ENCODE measurements at regions not wholly inside any gene's neighbourhood (a gene's known extent, or its start where the extent isn't known, plus 50 kb on each side); places are given as distances from the start of the nearest gene placed in this dataset.
A peak's percentile ranks its signal among the peaks of the same experiment; 100 is the strongest.
"Not testable (repeated sequence)": the region's sequence is repeated elsewhere in the genome, so short reads cannot be mapped to it uniquely, and the experiment has no call there.

DNA sequence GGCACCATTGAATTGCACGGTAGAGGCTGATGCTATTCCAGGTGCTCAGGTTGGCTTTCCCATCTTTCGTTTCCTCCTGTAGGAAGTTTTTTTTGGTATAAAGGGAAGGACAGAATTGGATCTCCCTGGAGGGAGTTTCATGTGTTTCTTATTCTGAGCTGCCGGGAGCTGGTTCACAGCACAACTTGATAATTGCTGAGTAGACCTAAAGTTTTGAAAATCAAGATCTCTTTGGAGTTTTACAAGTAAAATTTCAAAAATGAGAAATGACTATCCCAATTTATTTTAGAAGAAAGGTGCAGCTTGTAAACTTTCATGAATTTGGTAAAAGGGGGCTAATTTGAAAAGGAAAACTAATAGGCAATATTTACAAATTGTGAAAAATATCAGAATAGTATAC lies 125.2 kb upstream of the ESR1 start:
- Histone ChIP-seq H3K36me3 (ENCODE audit: control insufficient read depth, insufficient read depth, low read length) (no peaks in the 10 kb centered on the region), H3K4me3 (ENCODE audit: low read depth, low read length) (no peak overlapping the region), H3K4me1 (ENCODE audit: control insufficient read depth, insufficient read depth, low read length) (no peaks in the 10 kb centered on the region), H3K9me3 (ENCODE audit: control insufficient read depth, insufficient read depth, low read length) (no peaks in the 10 kb centered on the region), H3K27me3 (ENCODE audit: control insufficient read depth, insufficient read depth, low read length) (no peaks in the 10 kb centered on the region), H3K27ac (ENCODE audit: low read depth, low read length) (no peak overlapping the region)
- DNase-seq (ENCODE audit: low read depth in 4 of 6, low spot score in 6 of 6) = no peak
- 70% methylated on average over 2 of the region's 3 CpGs for WGBS (ENCODE audit: insufficient coverage)

DNA sequence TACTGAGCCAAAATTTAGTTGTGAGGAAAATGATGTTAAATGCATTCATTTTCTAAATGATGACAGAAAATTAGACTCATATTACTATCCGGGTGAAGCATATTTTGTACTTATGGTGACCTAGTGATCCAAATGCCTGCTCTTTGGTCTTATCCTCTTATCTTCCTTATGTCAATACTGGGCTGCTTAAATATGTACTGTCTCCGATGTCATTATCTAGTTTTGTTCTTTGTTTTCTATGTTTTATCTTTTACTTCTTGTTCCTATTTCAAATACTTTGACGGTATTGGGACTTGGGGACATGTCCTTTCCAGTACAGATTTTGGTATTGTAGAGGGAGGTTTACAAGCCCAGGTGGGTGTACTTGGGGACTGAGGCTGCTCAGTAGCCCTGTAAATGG lies 124.6 kb upstream of the ESR1 start:
- Histone ChIP-seq H3K9me3 (ENCODE audit: control insufficient read depth, insufficient read depth, low read length) (no peaks in the 10 kb centered on the region), H3K4me3 (ENCODE audit: low read depth, low read length) (no peak overlapping the region), H3K4me1 (ENCODE audit: control insufficient read depth, insufficient read depth, low read length) (no peaks in the 10 kb centered on the region), H3K27ac (ENCODE audit: low read depth, low read length) (no peak overlapping the region), H3K27me3 (ENCODE audit: control insufficient read depth, insufficient read depth, low read length) (no peaks in the 10 kb centered on the region), H3K36me3 (ENCODE audit: control insufficient read depth, insufficient read depth, low read length) (no peaks in the 10 kb centered on the region)
- no peak for DNase-seq (ENCODE audit: low read depth in 4 of 6, low spot score in 6 of 6)
- WGBS (ENCODE audit: insufficient coverage) = no CpG with 5 or more reads among the region's 3 CpGs

DNA sequence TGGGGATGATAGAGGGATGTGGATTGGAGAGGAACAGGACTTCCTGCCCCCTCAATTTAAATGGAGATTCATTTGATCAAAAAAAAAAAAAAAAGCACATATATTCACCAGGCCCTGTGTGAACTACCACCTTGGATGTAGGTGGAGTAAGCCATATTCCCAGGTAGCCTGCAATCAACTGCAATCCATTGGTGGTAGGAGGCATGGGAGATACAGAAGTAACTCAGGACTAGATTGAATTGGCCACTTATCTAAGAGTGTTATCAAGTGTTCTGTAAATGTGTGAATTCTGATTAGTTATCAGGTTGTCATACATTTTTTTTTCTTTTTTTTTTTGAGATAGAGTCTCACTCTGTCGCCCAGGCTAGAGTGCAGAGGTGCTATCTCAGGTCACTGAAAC lies 124.1 kb upstream of the ESR1 start:
- no CpG with 5 or more reads among the region's 1 CpG for WGBS (ENCODE audit: insufficient coverage)
- DNase-seq (ENCODE audit: low read depth in 4 of 6, low spot score in 6 of 6) = no peak
- H3K27ac ChIP-seq (ENCODE audit: low read depth, low read length) = no peak overlapping the region

DNA sequence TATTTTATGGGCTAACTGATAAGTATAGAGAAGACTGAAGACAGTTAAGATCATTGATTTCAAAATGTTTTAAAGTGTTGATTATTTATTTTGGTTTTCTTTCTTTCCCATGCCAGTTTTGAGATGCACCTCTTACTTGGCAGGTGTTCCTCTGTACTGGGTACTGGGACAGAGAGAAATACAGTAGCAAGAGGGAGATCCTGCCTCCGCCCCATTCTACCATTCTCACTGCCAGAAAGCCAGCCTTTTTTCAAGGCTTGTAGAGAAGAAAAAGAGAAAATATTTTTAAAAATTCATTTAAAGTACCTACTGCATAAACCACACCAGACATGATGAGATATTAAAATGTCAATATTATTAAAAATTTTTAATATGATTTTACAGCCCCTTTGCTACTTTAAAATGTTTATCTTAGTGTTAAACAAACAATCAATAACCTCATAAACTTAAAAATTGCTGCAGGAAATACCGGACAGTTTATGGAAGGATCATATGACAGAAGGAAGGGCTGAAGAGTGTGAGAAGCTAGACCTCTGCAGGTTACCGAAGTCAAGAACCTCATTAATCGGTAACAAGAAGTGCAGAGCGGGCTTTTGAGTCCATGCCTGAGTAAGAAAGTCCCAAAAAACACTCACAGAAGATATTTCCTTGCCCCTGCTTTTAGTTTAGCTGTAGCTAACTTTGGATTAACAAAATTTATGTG lies 117.8 kb upstream of the ESR1 start:
- no peaks in the 10 kb centered on the region for H3K27me3 ChIP-seq (ENCODE audit: control insufficient read depth, insufficient read depth, low read length)
- DNase-seq (ENCODE audit: low read depth in 4 of 6, low spot score in 6 of 6) = no peak
- H3K27ac ChIP-seq (ENCODE audit: low read depth, low read length) = no peak overlapping the region
- no peaks in the 10 kb centered on the region for H3K4me1 ChIP-seq (ENCODE audit: control insufficient read depth, insufficient read depth, low read length)
- WGBS (ENCODE audit: insufficient coverage) = no CpG with 5 or more reads among the region's 5 CpGs
- no peaks in the 10 kb centered on the region for H3K36me3 ChIP-seq (ENCODE audit: control insufficient read depth, insufficient read depth, low read length)
- H3K4me3 ChIP-seq (ENCODE audit: low read depth, low read length) = no peak overlapping the region
- no peaks in the 10 kb centered on the region for H3K9me3 ChIP-seq (ENCODE audit: control insufficient read depth, insufficient read depth, low read length)

More for the DNA sequence above, 124.1 kb upstream of the ESR1 start:
- Histone ChIP-seq H3K9me3 (ENCODE audit: control insufficient read depth, insufficient read depth, low read length) (no peaks in the 10 kb centered on the region), H3K27me3 (ENCODE audit: control insufficient read depth, insufficient read depth, low read length) (no peaks in the 10 kb centered on the region), H3K4me1 (ENCODE audit: control insufficient read depth, insufficient read depth, low read length) (no peaks in the 10 kb centered on the region), H3K4me3 (ENCODE audit: low read depth, low read length) (no peak overlapping the region), H3K36me3 (ENCODE audit: control insufficient read depth, insufficient read depth, low read length) (no peaks in the 10 kb centered on the region)

DNA sequence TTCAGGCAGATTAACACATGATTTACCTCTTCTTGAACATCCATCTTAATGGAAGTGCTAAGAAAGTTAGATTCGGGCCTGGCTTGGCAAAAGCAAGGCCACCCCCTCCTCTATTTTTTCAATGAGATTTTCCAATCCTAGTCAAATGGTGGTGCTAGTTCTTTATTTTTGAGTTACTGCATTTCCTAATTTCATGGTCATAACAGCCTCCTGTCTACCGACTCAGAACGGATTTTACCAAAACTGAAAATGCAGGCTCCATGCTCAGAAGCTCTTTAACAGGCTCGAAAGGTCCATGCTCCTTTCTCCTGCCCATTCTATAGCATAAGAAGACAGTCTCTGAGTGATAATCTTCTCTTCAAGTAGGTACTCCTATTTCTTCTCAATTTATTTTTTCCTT lies 117.2 kb upstream of the ESR1 start:
- H3K36me3 ChIP-seq (ENCODE audit: control insufficient read depth, insufficient read depth, low read length) = no peaks in the 10 kb centered on the region
- H3K9me3 ChIP-seq (ENCODE audit: control insufficient read depth, insufficient read depth, low read length) = no peaks in the 10 kb centered on the region
- no CpG with 5 or more reads among the region's 4 CpGs for WGBS (ENCODE audit: insufficient coverage)
- peak in 1 of 6 donors; percentile 29 for DNase-seq (ENCODE audit: low read depth in 4 of 6, low spot score in 6 of 6)
- no peaks in the 10 kb centered on the region for H3K27me3 ChIP-seq (ENCODE audit: control insufficient read depth, insufficient read depth, low read length)
- no peaks in the 10 kb centered on the region for H3K4me1 ChIP-seq (ENCODE audit: control insufficient read depth, insufficient read depth, low read length)
- H3K27ac ChIP-seq (ENCODE audit: low read depth, low read length) = no peak overlapping the region
- H3K4me3 ChIP-seq (ENCODE audit: low read depth, low read length) = no peak overlapping the region

DNA sequence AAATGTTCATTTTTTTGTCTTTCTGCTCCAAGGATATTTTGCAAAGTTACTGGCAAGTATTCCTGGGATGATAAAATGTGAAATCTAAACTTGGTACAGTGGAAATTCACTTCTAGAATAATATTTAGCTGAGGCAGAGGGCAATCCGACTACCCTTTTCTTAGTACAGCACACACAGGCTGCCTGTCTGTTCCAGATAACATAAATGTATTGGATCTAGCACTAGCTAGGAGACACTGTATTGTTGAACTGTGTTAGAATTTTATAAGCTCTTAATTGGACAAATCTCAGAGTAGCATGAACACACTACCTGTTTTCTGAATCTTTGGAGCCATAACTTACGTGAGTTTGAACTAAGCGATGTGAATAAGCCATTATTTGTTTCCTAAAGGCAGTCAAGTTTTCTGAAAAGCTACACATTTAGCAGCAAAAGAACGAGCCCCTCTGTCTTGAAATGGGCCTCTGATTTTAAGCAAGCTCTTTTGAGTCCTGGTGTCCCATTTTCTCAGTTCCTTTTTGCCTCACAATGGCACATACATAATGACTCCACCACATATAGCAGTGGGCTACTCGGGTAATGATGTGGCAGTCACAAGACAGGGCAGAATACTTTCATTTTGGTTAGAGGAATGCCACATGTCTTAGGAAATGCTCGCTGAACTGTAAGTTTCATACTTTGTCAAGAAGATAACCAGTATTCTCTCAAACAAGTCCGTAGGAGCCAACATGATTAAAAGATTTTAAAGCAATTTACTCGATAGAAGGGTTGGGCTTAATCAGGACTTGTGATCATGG lies 116.5 kb upstream of the ESR1 start:
- 47% methylated on average over 4 of the region's 8 CpGs for WGBS (ENCODE audit: insufficient coverage)
- no peak for DNase-seq (ENCODE audit: low read depth in 4 of 6, low spot score in 6 of 6)
- Histone ChIP-seq H3K4me3 (ENCODE audit: low read depth, low read length) (no peak overlapping the region), H3K9me3 (ENCODE audit: control insufficient read depth, insufficient read depth, low read length) (no peaks in the 10 kb centered on the region), H3K27ac (ENCODE audit: low read depth, low read length) (peak overlapping the region; percentile 1), H3K36me3 (ENCODE audit: control insufficient read depth, insufficient read depth, low read length) (no peaks in the 10 kb centered on the region), H3K27me3 (ENCODE audit: control insufficient read depth, insufficient read depth, low read length) (no peaks in the 10 kb centered on the region), H3K4me1 (ENCODE audit: control insufficient read depth, insufficient read depth, low read length) (no peaks in the 10 kb centered on the region)

DNA sequence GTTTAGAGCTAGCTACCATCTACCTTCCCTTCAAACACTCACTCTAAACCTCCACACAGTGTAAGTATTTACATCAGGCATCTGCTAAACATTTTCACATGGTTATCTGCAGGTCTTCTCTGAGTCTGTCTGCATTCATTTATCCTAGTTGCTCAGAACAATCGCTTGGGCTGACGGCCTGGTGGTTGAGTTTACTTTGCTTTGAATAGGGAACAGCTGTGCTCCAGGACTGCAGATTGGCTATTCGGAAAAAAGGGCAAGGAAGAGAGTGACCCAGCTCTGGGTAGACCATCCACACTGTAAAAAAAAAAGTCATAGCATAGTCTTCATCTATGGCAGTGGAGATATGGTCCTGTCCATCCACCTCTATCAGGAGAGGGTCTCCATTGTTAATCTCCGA lies 115.3 kb upstream of the ESR1 start:
- no peaks in the 10 kb centered on the region for H3K9me3 ChIP-seq (ENCODE audit: control insufficient read depth, insufficient read depth, low read length)
- no peaks in the 10 kb centered on the region for H3K27me3 ChIP-seq (ENCODE audit: control insufficient read depth, insufficient read depth, low read length)
- WGBS (ENCODE audit: insufficient coverage) = 46% methylated on average over 3 of the region's 4 CpGs
- no peaks in the 10 kb centered on the region for H3K36me3 ChIP-seq (ENCODE audit: control insufficient read depth, insufficient read depth, low read length)
- no peak overlapping the region for H3K4me3 ChIP-seq (ENCODE audit: low read depth, low read length)
- no peak overlapping the region for H3K27ac ChIP-seq (ENCODE audit: low read depth, low read length)
- no peak for DNase-seq (ENCODE audit: low read depth in 4 of 6, low spot score in 6 of 6)
- H3K4me1 ChIP-seq (ENCODE audit: control insufficient read depth, insufficient read depth, low read length) = no peaks in the 10 kb centered on the region

DNA sequence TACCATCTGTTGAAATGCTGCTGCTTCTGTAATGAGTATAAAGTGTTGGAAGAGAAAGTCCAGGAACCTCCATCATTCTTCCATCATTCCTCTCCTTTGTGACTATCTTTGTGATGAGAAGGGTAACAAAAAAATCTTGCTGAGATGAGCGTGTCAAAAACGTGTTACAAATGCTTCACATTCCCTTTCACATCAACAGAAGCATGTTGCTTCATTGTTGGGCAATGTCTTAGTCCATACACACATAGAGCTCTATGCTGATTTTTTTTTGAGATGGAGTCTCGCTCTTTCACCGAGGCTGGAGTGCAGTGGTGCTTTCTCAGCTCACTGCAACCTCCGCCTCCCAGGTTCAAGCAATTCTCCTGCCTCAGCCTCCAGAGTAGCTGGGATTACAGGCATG lies 114.1 kb upstream of the ESR1 start:
- no peaks in the 10 kb centered on the region for H3K36me3 ChIP-seq (ENCODE audit: control insufficient read depth, insufficient read depth, low read length)
- 96% methylated on average over 3 of the region's 5 CpGs for WGBS (ENCODE audit: insufficient coverage)

DNA sequence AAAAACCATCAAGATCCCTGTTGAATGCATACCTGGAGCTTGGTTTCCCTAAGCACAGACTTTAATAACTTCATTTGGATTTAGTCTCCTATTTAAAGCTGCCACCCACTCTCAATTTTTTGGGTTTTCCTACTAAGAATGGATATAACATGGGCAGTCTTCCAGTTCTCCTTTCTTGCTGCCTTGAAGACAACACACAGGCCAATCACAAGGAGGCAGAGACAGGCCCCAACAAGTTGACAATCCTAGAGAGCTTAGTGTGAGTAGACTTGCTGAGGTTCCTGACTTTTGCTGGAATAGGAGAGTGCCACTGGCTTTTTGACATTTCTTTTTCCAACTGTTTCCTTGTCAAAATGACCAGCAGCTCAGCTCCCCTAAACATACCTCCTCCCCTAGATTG lies 112.3 kb upstream of the ESR1 start:
- Histone ChIP-seq H3K4me3 (ENCODE audit: low read depth, low read length) (no peak overlapping the region), H3K27ac (ENCODE audit: low read depth, low read length) (no peak overlapping the region), H3K27me3 (ENCODE audit: control insufficient read depth, insufficient read depth, low read length) (no peaks in the 10 kb centered on the region), H3K36me3 (ENCODE audit: control insufficient read depth, insufficient read depth, low read length) (no peaks in the 10 kb centered on the region), H3K9me3 (ENCODE audit: control insufficient read depth, insufficient read depth, low read length) (no peaks in the 10 kb centered on the region), H3K4me1 (ENCODE audit: control insufficient read depth, insufficient read depth, low read length) (no peaks in the 10 kb centered on the region)
- no peak for DNase-seq (ENCODE audit: low read depth in 4 of 6, low spot score in 6 of 6)

More for the DNA sequence above, 114.1 kb upstream of the ESR1 start:
- no peak for DNase-seq (ENCODE audit: low read depth in 4 of 6, low spot score in 6 of 6)
- H3K27me3 ChIP-seq (ENCODE audit: control insufficient read depth, insufficient read depth, low read length) = no peaks in the 10 kb centered on the region
- H3K9me3 ChIP-seq (ENCODE audit: control insufficient read depth, insufficient read depth, low read length) = no peaks in the 10 kb centered on the region
- H3K27ac ChIP-seq (ENCODE audit: low read depth, low read length) = no peak overlapping the region
- H3K4me3 ChIP-seq (ENCODE audit: low read depth, low read length) = no peak overlapping the region
- no peaks in the 10 kb centered on the region for H3K4me1 ChIP-seq (ENCODE audit: control insufficient read depth, insufficient read depth, low read length)

DNA sequence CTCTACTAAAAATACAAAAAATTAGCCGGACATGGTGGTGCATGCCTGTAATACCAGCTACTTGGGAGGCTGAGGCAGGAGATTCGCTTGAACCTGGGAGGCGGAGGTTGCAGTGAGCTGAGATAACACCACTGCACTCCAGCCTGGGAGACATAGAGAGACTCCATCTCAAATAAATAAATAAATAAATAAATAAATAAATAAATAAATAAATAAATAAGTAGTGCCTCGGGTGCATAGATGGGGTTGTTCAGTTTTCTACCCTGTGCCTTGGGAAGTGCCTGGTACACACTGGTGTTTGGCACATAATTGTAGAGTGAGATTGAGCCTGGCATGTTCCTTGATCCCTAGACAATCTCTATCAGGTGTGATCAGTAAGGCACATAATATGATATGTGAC lies 111.2 kb upstream of the ESR1 start:
- not testable (repeated sequence) for H3K4me1 ChIP-seq (ENCODE audit: control insufficient read depth, insufficient read depth, low read length); H3K36me3 ChIP-seq (ENCODE audit: control insufficient read depth, insufficient read depth, low read length); H3K27ac ChIP-seq (ENCODE audit: low read depth, low read length); H3K27me3 ChIP-seq (ENCODE audit: control insufficient read depth, insufficient read depth, low read length); DNase-seq (ENCODE audit: low read depth in 4 of 6, low spot score in 6 of 6); H3K9me3 ChIP-seq (ENCODE audit: control insufficient read depth, insufficient read depth, low read length); H3K4me3 ChIP-seq (ENCODE audit: low read depth, low read length)
- WGBS (ENCODE audit: insufficient coverage) = no CpG with 5 or more reads among the region's 4 CpGs

Data from spinal cord (tissue), 9 donors.